ENCODE measurements at regions not wholly inside any gene's neighbourhood (a gene's known extent, or its start where the extent isn't known, plus 50 kb on each side); places are given as distances from the start of the nearest gene placed in this dataset.

GRCh38 chr4:33045334-33045733 lies 2325.2 kb downstream of the PCDH7 start:
- TF ChIP-seq CTCF (conservative IDR thresholded peaks at IDR 0.05; ENCODE audit: low read length): no peak
- no peak for TF ChIP-seq EZH2phosphoT487 (IDR thresholded peaks at IDR 0.05; ENCODE audit: borderline replicate concordance)

All from Loucy (cell line).